Activated CD8-positive, alpha-beta memory T cell treated with anti-CD3 and anti-CD28 coated beads for 4 hours (primary cell): ENCODE measurements at regions not wholly inside any gene's neighbourhood (a gene's known extent, or its start where the extent isn't known, plus 50 kb on each side); places are given as distances from the start of the nearest gene placed in this dataset.

ENCODE experiments used
- DNase-seq, 2 donors: peaks; one replicate each; pipeline ENCODE4 v3.0.0-alpha.2; 2020; ENCODE audit warnings: low read depth in 2 of 2

GRCh38 chr3:159169828-159170227 lies 368.0 kb downstream of the MFSD1 start:
- no peak for DNase-seq

GRCh38 chr3:159170436-159171003 lies 368.7 kb downstream of the MFSD1 start:
- DNase-seq: no peak

GRCh38 chr3:159171333-159171732 lies 369.5 kb downstream of the MFSD1 start:
- DNase-seq: no peak

- no peak for DNase-seq
Observed at GRCh38 chr3:159172473-159172872, 370.6 kb downstream of the MFSD1 start.

- DNase-seq: no peak
Observed at GRCh38 chr3:159174715-159175692, 373.1 kb downstream of the MFSD1 start.

- DNase-seq: no peak
Observed at GRCh38 chr3:159178209-159178897, 376.5 kb downstream of the MFSD1 start.

DNA sequence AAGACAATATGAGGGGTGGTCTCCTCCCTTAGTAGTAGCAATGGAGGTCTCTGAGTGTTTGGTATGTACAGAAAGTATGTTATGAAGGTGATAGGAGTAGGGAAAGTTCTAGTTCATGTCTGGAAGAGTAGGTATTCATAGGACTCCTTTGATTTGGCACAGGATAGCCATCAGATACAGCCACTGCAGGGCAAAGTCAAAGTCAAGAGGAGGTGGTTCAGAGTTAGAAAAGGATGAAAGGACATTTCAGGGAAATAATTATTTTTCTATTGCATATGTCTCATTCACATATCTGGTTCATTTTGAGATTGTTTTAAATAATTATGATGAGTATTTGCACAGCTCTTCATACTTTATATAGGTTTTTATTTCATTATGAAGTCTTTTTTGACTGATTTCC lies 381.1 kb downstream of the MFSD1 start:
- no peak for DNase-seq

- no peak for DNase-seq
Observed at GRCh38 chr3:159185443-159186050, 383.7 kb downstream of the MFSD1 start.

DNA sequence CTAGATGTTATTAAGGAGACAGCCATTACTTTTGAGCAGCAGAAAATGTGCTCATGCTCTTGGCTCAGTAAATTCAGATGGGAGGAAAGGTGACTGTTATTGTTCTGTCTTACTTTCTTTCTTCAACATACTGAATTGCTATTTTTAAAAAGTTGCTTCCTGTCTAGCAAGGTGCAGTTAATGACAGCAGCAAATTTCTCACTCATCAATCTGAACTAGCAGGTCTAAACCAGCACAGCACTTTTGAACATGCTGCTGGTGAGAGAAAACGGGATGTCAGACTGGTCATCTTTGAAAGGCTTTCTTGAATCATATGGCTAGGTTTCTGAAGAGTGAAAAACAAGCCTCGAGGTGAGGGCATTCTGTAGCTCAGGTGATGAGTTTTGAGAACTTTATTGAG lies 384.7 kb downstream of the MFSD1 start:
- no peak for DNase-seq

GRCh38 chr3:159187232-159187631 lies 385.4 kb downstream of the MFSD1 start:
- no peak for DNase-seq

DNA sequence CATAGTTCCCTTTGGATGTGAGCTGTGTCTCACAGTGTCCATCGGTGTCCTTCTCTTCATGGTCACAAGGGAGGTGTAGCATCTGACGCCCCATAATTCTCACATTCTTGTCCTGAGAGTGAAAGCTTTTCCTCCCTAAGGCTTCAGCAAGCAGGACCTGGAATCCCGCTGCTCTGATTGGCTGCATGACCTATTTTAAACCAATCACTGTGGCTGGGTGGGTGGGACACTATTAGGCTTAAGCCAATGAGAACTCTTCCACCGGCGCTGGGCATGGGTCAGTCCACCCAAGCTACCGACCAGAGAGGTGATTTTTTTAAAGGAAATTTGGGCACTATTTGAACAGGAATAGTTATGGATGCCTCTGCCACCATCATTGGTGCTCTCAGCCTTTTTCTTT lies 385.9 kb downstream of the MFSD1 start:
- no peak for DNase-seq

DNA sequence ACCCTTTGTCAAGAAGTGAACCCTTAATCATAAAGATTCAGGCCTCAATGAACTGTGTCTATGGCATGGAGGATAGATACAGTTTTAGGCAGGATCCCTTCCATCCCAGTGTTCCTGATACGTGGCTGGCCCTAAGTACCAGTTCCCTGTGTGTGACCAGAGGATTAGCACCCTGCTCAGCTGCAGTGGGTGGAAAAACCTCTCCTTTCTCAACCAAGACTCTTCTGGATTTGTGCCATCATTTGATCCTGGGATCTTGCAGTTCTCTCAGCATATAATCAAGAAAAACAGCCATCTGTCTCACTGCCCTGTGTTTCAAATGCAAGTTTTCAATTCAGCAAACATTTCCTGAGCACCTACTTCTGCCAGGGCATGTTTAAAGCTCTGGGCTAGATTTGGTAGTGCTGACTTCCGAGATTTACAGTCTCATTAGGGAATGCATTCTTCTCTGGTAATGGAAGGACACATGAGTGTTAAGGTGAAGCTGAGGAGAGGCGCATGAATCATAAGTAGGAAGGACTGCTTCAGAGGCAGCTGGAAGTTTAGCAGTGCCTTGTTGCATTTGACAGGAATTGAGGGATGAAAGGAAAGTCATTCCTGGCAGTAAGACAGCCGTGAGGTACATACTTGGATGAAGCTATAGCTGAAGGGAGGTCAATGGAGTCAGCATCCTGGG lies 388.3 kb downstream of the MFSD1 start:
- no peak for DNase-seq

DNA sequence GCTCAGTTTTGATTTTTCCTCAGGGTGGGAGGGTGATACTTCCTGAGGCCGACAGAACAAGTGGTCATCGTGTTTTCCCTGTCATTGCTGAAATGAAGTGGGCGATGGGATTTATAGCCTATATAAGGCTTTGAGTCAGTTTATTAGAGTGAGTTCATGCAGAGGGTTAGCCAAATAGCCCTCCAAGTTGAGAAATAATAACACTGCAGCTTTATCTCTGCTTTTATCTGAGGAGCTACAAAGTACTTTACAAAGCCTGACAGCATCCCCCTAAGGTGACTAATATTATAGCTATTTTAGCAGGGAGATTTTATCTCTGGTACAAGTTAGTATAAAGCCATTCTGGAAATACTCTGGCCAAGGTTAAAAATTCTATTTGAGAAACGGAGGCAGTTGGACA lies 389.6 kb downstream of the MFSD1 start:
- DNase-seq: no peak

DNA sequence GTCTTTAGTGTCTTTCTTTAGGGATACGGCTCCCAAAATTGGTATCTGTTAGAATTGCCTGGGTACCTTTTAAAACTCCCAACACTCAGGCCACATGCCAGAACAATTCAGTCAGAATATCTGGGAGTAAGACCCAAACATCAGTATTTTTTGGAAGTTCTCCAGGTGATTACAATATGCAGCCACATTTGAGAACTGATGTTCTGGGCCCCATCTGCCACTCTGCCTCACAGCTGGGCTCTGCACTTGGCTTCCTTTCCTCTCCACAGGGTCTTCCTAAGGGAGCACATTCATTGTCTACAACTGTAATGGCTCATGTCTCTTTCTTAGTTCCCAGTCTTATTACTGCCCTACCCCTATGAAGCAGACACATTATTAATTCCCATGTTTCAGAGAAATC lies 394.5 kb downstream of the MFSD1 start:
- no peak for DNase-seq

DNA sequence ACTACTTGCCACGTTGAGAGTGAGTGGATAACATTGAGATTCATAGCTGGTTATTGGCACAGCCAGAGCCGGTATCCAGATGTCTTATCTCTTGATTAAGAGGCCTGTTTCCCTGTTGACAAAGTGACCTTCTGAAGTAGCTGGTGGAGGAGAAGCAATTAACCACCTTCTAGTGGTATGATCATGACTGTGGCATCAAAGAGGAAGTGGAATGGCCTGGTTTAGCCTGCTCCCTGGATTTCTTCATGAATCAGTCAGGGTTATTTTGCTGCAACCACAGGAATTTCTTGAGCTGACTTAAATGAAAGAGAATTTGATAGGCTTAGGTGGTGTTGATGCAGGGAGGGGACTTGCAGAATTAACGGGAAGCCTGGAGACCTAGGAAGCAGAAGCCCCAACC lies 398.3 kb downstream of the MFSD1 start:
- no peak for DNase-seq

- DNase-seq: no peak
Observed at GRCh38 chr3:159208050-159208449, 406.2 kb downstream of the MFSD1 start.

DNA sequence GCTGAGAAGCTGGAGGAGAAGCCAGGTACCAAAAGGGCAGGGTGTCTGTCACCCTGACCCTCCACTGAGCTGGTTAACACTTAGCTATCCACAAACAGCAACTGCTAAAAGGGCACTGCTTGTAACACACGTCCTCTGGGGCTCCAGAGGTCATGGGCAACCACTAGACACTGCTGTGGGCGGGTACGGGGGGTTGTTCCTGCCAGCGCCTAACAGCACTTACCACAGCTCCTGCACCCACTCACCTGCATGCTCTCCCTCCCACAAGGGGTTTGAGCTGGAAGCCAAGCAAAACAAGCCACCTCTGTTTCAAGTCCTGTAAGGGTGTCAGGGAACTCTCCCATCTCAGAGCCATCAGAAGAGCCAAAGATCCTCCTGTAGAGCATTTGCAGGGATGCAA lies 407.6 kb downstream of the MFSD1 start:
- no peak for DNase-seq

DNA sequence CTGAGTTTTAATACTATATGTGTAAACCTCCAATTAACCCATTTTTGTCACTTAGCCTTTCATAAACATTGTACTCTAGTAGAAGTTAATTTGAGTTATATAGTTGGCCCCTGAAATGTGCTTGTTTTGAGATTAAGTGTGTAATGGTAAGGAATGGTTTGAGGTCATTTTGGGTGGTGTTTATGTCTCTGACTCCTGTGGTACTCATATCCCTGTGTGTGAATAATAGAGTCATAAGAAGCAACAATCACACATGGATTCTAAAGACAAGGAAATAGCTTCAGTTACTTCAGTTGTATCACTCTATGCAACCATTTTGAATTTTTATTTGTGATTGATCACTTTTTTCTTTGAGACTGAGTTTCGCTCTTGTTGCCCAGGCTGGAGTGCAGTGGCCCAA lies 408.5 kb downstream of the MFSD1 start:
- no peak for DNase-seq

- DNase-seq: no peak
Observed at GRCh38 chr3:159216311-159216710, 414.5 kb downstream of the MFSD1 start.

- DNase-seq: no peak
Observed at GRCh38 chr3:159219231-159219630, 417.4 kb downstream of the MFSD1 start.

- no peak for DNase-seq
Observed at GRCh38 chr3:159221335-159221734, 419.5 kb downstream of the MFSD1 start.
